OCI-LY7 (cell line): ENCODE measurements at regions not wholly inside any gene's neighbourhood (a gene's known extent, or its start where the extent isn't known, plus 50 kb on each side); places are given as distances from the start of the nearest gene placed in this dataset.

Source experiments
- CTCF ChIP-seq: fragments of 200-600 bp; sonication (generic); conservative IDR thresholded peaks from 2 replicates; pipeline ENCODE4 v1.5.1; 2014; ENCODE audit warnings: mild to moderate bottlenecking, antibody characterized with exemption, low read length, moderate library complexity, mixed read lengths
- EZH2phosphoT487 ChIP-seq: fragments of 200-600 bp; sonication (generic); IDR thresholded peaks from 2 replicates; pipeline ENCODE4 v1.6.1; 2018; ENCODE audit warnings: low read depth, borderline replicate concordance, mild to moderate bottlenecking, mixed run types, antibody characterized with exemption, low read length, moderate library complexity, mixed read lengths

- no peak for TF ChIP-seq CTCF
- TF ChIP-seq EZH2phosphoT487, result no peak
Measured at GRCh38 chr4:177632481-177632880, 190.2 kb upstream of the AGA start.
